ENCODE measurements at regions not wholly inside any gene's neighbourhood (a gene's known extent, or its start where the extent isn't known, plus 50 kb on each side); places are given as distances from the start of the nearest gene placed in this dataset.

- Histone ChIP-seq H3K36me3 (ENCODE audit: insufficient read depth, low read length) (no peaks in the 10 kb centered on the region), H3F3A (ENCODE audit: low read depth) (no peaks in the 10 kb centered on the region), H3K4me2 (ENCODE audit: low read depth, low read length, poor library complexity, severe bottlenecking) (no peak overlapping the region), H3K27me3 (ENCODE audit: insufficient read depth, low read length, poor library complexity, severe bottlenecking) (no peaks in the 10 kb centered on the region), H2AFZ (ENCODE audit: low read length) (no peak overlapping the region), H4K20me1 (ENCODE audit: insufficient read depth, low read length, poor library complexity, severe bottlenecking) (no peaks in the 10 kb centered on the region), H3K9me2 (replicated peaks; ENCODE audit: low read depth, low read length) (no peaks in the 10 kb centered on the region), H3K79me2 (ENCODE audit: insufficient read depth, low read length) (no peaks in the 10 kb centered on the region), H3K4me1 (ENCODE audit: insufficient read depth, low read length, poor library complexity, severe bottlenecking) (no peaks in the 10 kb centered on the region), H3K9ac (ENCODE audit: low read depth, low read length, poor library complexity, severe bottlenecking) (no peak overlapping the region), H3K4me3 (ENCODE audit: low read length, poor library complexity, severe bottlenecking) (no peak overlapping the region), H3K9me3 (ENCODE audit: insufficient read depth, low read depth, low read length) (no peaks in the 10 kb centered on the region)
- TF ChIP-seq EZH2phosphoT487 (IDR thresholded peaks at IDR 0.05; ENCODE audit: borderline replicate concordance) (no peak), CTCF (conservative IDR thresholded peaks at IDR 0.05; ENCODE audit: low read length) (no peak)
These were observed 75.0 kb downstream of the THNSL2 start for GRCh38 chr2:88245109-88245508.

- Histone ChIP-seq H3F3A (ENCODE audit: low read depth) (no peaks in the 10 kb centered on the region), H3K9me3 (ENCODE audit: insufficient read depth, low read depth, low read length) (no peaks in the 10 kb centered on the region), H3K9me2 (replicated peaks; ENCODE audit: low read depth, low read length) (no peaks in the 10 kb centered on the region), H3K9ac (ENCODE audit: low read depth, low read length, poor library complexity, severe bottlenecking) (no peak overlapping the region), H4K20me1 (ENCODE audit: insufficient read depth, low read length, poor library complexity, severe bottlenecking) (no peaks in the 10 kb centered on the region), H3K4me1 (ENCODE audit: insufficient read depth, low read length, poor library complexity, severe bottlenecking) (no peaks in the 10 kb centered on the region), H3K27me3 (ENCODE audit: insufficient read depth, low read length, poor library complexity, severe bottlenecking) (no peaks in the 10 kb centered on the region), H3K79me2 (ENCODE audit: insufficient read depth, low read length) (no peaks in the 10 kb centered on the region), H3K4me2 (ENCODE audit: low read depth, low read length, poor library complexity, severe bottlenecking) (no peak overlapping the region), H3K4me3 (ENCODE audit: low read length, poor library complexity, severe bottlenecking) (no peak overlapping the region), H3K36me3 (ENCODE audit: insufficient read depth, low read length) (no peaks in the 10 kb centered on the region), H2AFZ (ENCODE audit: low read length) (no peak overlapping the region)
- TF ChIP-seq CTCF (conservative IDR thresholded peaks at IDR 0.05; ENCODE audit: low read length), result no peak
- no peak for TF ChIP-seq EZH2phosphoT487 (IDR thresholded peaks at IDR 0.05; ENCODE audit: borderline replicate concordance)
These were observed 69.6 kb downstream of the THNSL2 start for GRCh38 chr2:88239781-88240180.

DNA sequence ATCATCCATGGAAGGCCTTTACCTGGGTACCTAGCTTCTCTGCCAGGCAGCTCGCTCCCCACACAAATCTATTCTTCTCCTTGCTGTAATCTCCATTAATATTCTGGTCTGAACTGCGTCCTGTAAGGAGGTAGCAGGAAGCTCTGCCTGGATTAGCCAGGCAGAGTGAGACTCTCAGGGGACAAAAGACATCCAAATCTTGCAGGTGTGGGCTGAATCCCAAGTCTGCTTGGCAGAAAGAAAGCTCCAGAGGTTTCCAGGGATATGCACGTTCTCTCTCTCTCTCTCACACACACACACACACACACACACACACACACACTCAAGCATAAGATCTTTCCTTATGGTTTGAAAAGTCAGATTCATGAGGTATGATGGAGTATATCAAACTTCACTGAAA lies 66.5 kb downstream of the THNSL2 start:
- H3K9ac ChIP-seq (ENCODE audit: low read depth, low read length, poor library complexity, severe bottlenecking), result no peak overlapping the region
- H3K9me2 ChIP-seq (replicated peaks; ENCODE audit: low read depth, low read length), result no peaks in the 10 kb centered on the region
- no peaks in the 10 kb centered on the region for H3F3A ChIP-seq (ENCODE audit: low read depth)
- no peak for TF ChIP-seq CTCF (conservative IDR thresholded peaks at IDR 0.05; ENCODE audit: low read length)
- TF ChIP-seq EZH2phosphoT487 (IDR thresholded peaks at IDR 0.05; ENCODE audit: borderline replicate concordance), result no peak
- no peak overlapping the region for H2AFZ ChIP-seq (ENCODE audit: low read length)
- H3K36me3 ChIP-seq (ENCODE audit: insufficient read depth, low read length), result no peaks in the 10 kb centered on the region
- no peaks in the 10 kb centered on the region for H3K4me1 ChIP-seq (ENCODE audit: insufficient read depth, low read length, poor library complexity, severe bottlenecking)
- H3K27me3 ChIP-seq (ENCODE audit: insufficient read depth, low read length, poor library complexity, severe bottlenecking), result no peaks in the 10 kb centered on the region
- no peaks in the 10 kb centered on the region for H3K79me2 ChIP-seq (ENCODE audit: insufficient read depth, low read length)
- no peaks in the 10 kb centered on the region for H4K20me1 ChIP-seq (ENCODE audit: insufficient read depth, low read length, poor library complexity, severe bottlenecking)
- H3K4me3 ChIP-seq (ENCODE audit: low read length, poor library complexity, severe bottlenecking), result no peak overlapping the region
- H3K4me2 ChIP-seq (ENCODE audit: low read depth, low read length, poor library complexity, severe bottlenecking), result no peak overlapping the region
- no peaks in the 10 kb centered on the region for H3K9me3 ChIP-seq (ENCODE audit: insufficient read depth, low read depth, low read length)
